Neural cell (in vitro differentiated cells): ENCODE measurements at regions not wholly inside any gene's neighbourhood (a gene's known extent, or its start where the extent isn't known, plus 50 kb on each side); places are given as distances from the start of the nearest gene placed in this dataset.

Source experiments
- H2AFZ ChIP-seq: fragments of 200-600, 300-800 bp; sonication (generic), shearing (Covaris generic); 2 replicates; pipeline ENCODE4 v1.6.0; 2014; ENCODE audit warnings: low read depth, mild to moderate bottlenecking, antibody characterized with exemption, low read length, moderate library complexity
- H3F3A ChIP-seq: fragments of 200-600 bp; shearing (Covaris generic); 2 replicates; pipeline ENCODE4 v1.6.1; 2016; ENCODE audit warnings: mild to moderate bottlenecking, moderate library complexity, mixed read lengths, antibody characterized with exemption, low read length; ENCODE audit not compliant: insufficient read depth, poor library complexity, severe bottlenecking
- H3K27ac ChIP-seq: fragments of 200-600, 300-800 bp; sonication (generic), shearing (Covaris generic); 2 replicates; pipeline ENCODE4 v1.5.1; 2014; ENCODE audit warnings: mild to moderate bottlenecking, low read length, moderate library complexity
- H3K27me3 ChIP-seq: fragments of 300-800, 200-600 bp; sonication (generic), shearing (Covaris generic); 2 replicates; pipeline ENCODE4 v1.6.0; 2014; ENCODE audit warnings: mild to moderate bottlenecking, low read depth, low read length, moderate library complexity; ENCODE audit not compliant: insufficient read depth
- H3K36me3 ChIP-seq: fragments of 300-800, 200-600 bp; sonication (generic), shearing (Covaris generic); 2 replicates; pipeline ENCODE4 v1.5.1; 2014; ENCODE audit warnings: mild to moderate bottlenecking, antibody characterized with exemption, low read length, moderate library complexity; ENCODE audit not compliant: insufficient read depth
- H3K4me2 ChIP-seq: fragments of 300-800, 200-600 bp; sonication (generic), shearing (Covaris generic); 2 replicates; pipeline ENCODE4 v1.6.0; 2014; ENCODE audit warnings: mild to moderate bottlenecking, low read length
- H3K4me3 ChIP-seq: fragments of 300-800, 200-600 bp; sonication (generic), shearing (Covaris generic); 2 replicates; pipeline ENCODE4 v1.5.1; 2014; ENCODE audit warnings: mild to moderate bottlenecking, low read length, moderate library complexity
- H3K79me2 ChIP-seq: fragments of 200-600 bp; shearing (Covaris generic); replicated peaks from 2 replicates; pipeline ENCODE4 v1.6.0; 2014; ENCODE audit warnings: mild to moderate bottlenecking, low read length, moderate library complexity; ENCODE audit not compliant: insufficient read depth
- H3K9ac ChIP-seq: fragments of 300-800, 200-600 bp; sonication (generic), shearing (Covaris generic); 2 replicates; pipeline ENCODE4 v1.6.1; 2016; ENCODE audit warnings: mild to moderate bottlenecking, low read length, mixed read lengths
- H3K9me2 ChIP-seq: fragments of 200-600 bp; shearing (Covaris generic); 2 replicates; pipeline ENCODE4 v1.6.1; 2016; ENCODE audit warnings: mild to moderate bottlenecking, low read length, mixed read lengths; ENCODE audit not compliant: insufficient read depth
- H3K9me3 ChIP-seq: fragments of 200-600, 300-800 bp; sonication (generic), shearing (Covaris generic); 2 replicates; pipeline ENCODE4 v1.6.1; 2016; ENCODE audit warnings: mild to moderate bottlenecking, mixed run types, low read length, moderate library complexity, mixed read lengths
- H4K20me1 ChIP-seq: fragments of 200-600 bp; shearing (Covaris generic); 2 replicates; pipeline ENCODE4 v1.6.1; 2016; ENCODE audit warnings: mild to moderate bottlenecking, mixed run types; ENCODE audit not compliant: insufficient read depth
- EP300 ChIP-seq: fragments of 450-650 bp; conservative IDR thresholded peaks from 2 replicates; pipeline ENCODE4 v1.6.1; 2014; ENCODE audit warnings: antibody characterized with exemption, mild to moderate bottlenecking, moderate library complexity; ENCODE audit not compliant: poor library complexity, severe bottlenecking
- EZH2 ChIP-seq: fragments of 200-600, 300-800 bp; shearing (Covaris generic), sonication (generic); IDR thresholded peaks from 2 replicates; pipeline ENCODE4 v1.6.1; 2014; ENCODE audit warnings: antibody characterized with exemption, low read length, borderline replicate concordance, mild to moderate bottlenecking; ENCODE audit not compliant: insufficient read depth, poor library complexity, severe bottlenecking
- MXI1 ChIP-seq: fragments of 450-650 bp; conservative IDR thresholded peaks from 2 replicates; pipeline ENCODE4 v1.6.1; 2014; ENCODE audit warnings: antibody characterized with exemption, mild to moderate bottlenecking; ENCODE audit not compliant: poor library complexity, severe bottlenecking
- POLR2AphosphoS5 ChIP-seq: IDR thresholded peaks from 2 replicates; pipeline ENCODE4 v1.6.1; 2012
- RAD21 ChIP-seq: fragments of 450-650 bp; conservative IDR thresholded peaks from 2 replicates; pipeline ENCODE4 v1.6.1; 2014; ENCODE audit warnings: antibody characterized with exemption, mild to moderate bottlenecking, moderate library complexity
- SMC3 ChIP-seq: fragments of 450-650 bp; conservative IDR thresholded peaks from 2 replicates; pipeline ENCODE4 v1.6.1; 2014; ENCODE audit warnings: antibody characterized with exemption, mild to moderate bottlenecking, moderate library complexity; ENCODE audit not compliant: poor library complexity
- TAF1 ChIP-seq: IDR thresholded peaks from 2 replicates; pipeline ENCODE4 v1.6.1; 2012; ENCODE audit warnings: low read depth
- TF ChIP-seq, protein P1 (sequence below): IDR thresholded peaks from 2 replicates; pipeline ENCODE4 v1.6.1; 2012; ENCODE audit warnings: borderline replicate concordance
- TF ChIP-seq, protein P2 (sequence below): fragments of 450-650 bp; IDR thresholded peaks from 2 replicates; pipeline ENCODE4 v1.5.1; 2014; ENCODE audit warnings: antibody characterized with exemption, mild to moderate bottlenecking, moderate library complexity; ENCODE audit not compliant: poor library complexity, severe bottlenecking

GRCh38 chr5:17730421-17730820 lies 96.2 kb downstream of the TAF11L14 start:
- H3K36me3 ChIP-seq = no peaks in the 10 kb centered on the region
- no peaks in the 10 kb centered on the region for H3F3A ChIP-seq
- no peaks in the 10 kb centered on the region for H3K9me2 ChIP-seq
- TF ChIP-seq RAD21 (no peak), SMC3 (no peak), POLR2AphosphoS5 (no peak)
- TF ChIP-seq, protein P1, sequence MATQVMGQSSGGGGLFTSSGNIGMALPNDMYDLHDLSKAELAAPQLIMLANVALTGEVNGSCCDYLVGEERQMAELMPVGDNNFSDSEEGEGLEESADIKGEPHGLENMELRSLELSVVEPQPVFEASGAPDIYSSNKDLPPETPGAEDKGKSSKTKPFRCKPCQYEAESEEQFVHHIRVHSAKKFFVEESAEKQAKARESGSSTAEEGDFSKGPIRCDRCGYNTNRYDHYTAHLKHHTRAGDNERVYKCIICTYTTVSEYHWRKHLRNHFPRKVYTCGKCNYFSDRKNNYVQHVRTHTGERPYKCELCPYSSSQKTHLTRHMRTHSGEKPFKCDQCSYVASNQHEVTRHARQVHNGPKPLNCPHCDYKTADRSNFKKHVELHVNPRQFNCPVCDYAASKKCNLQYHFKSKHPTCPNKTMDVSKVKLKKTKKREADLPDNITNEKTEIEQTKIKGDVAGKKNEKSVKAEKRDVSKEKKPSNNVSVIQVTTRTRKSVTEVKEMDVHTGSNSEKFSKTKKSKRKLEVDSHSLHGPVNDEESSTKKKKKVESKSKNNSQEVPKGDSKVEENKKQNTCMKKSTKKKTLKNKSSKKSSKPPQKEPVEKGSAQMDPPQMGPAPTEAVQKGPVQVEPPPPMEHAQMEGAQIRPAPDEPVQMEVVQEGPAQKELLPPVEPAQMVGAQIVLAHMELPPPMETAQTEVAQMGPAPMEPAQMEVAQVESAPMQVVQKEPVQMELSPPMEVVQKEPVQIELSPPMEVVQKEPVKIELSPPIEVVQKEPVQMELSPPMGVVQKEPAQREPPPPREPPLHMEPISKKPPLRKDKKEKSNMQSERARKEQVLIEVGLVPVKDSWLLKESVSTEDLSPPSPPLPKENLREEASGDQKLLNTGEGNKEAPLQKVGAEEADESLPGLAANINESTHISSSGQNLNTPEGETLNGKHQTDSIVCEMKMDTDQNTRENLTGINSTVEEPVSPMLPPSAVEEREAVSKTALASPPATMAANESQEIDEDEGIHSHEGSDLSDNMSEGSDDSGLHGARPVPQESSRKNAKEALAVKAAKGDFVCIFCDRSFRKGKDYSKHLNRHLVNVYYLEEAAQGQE = no peak
- H3K27ac ChIP-seq = no peak overlapping the region
- no peak overlapping the region for H3K4me3 ChIP-seq
- H3K9me3 ChIP-seq = no peaks in the 10 kb centered on the region
- H3K4me2 ChIP-seq = no peak overlapping the region
- H3K9ac ChIP-seq = no peak overlapping the region
- no peak overlapping the region for H2AFZ ChIP-seq
- no peaks in the 10 kb centered on the region for H3K27me3 ChIP-seq
- H4K20me1 ChIP-seq = no peaks in the 10 kb centered on the region
- no peaks in the 10 kb centered on the region for H3K79me2 ChIP-seq

GRCh38 chr5:17732351-17732923 lies 98.2 kb downstream of the TAF11L14 start:
- H4K20me1 ChIP-seq = no peaks in the 10 kb centered on the region
- H3K27ac ChIP-seq = no peak overlapping the region
- H3K9me2 ChIP-seq = no peaks in the 10 kb centered on the region

More at GRCh38 chr5:17732351-17732923, 98.2 kb downstream of the TAF11L14 start:
- no peaks in the 10 kb centered on the region for H3K9me3 ChIP-seq
- no peak overlapping the region for H3K4me2 ChIP-seq
- no peak overlapping the region for H3K9ac ChIP-seq
- no peak overlapping the region for H2AFZ ChIP-seq
- H3K27me3 ChIP-seq = no peaks in the 10 kb centered on the region
- no peaks in the 10 kb centered on the region for H3F3A ChIP-seq
- H3K79me2 ChIP-seq = no peaks in the 10 kb centered on the region
- H3K36me3 ChIP-seq = no peaks in the 10 kb centered on the region
- TF ChIP-seq RAD21 = no peak
- TF ChIP-seq, protein P2, sequence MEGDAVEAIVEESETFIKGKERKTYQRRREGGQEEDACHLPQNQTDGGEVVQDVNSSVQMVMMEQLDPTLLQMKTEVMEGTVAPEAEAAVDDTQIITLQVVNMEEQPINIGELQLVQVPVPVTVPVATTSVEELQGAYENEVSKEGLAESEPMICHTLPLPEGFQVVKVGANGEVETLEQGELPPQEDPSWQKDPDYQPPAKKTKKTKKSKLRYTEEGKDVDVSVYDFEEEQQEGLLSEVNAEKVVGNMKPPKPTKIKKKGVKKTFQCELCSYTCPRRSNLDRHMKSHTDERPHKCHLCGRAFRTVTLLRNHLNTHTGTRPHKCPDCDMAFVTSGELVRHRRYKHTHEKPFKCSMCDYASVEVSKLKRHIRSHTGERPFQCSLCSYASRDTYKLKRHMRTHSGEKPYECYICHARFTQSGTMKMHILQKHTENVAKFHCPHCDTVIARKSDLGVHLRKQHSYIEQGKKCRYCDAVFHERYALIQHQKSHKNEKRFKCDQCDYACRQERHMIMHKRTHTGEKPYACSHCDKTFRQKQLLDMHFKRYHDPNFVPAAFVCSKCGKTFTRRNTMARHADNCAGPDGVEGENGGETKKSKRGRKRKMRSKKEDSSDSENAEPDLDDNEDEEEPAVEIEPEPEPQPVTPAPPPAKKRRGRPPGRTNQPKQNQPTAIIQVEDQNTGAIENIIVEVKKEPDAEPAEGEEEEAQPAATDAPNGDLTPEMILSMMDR = no peak
- TF ChIP-seq MXI1 = no peak
- no peak for TF ChIP-seq EP300
- no peak for TF ChIP-seq TAF1
- no peak for TF ChIP-seq SMC3
- TF ChIP-seq POLR2AphosphoS5 = no peak
- TF ChIP-seq EZH2 = no peak
- TF ChIP-seq, protein P1 = no peak
- no peak overlapping the region for H3K4me3 ChIP-seq
